ENCODE measurements at regions not wholly inside any gene's neighbourhood (a gene's known extent, or its start where the extent isn't known, plus 50 kb on each side); places are given as distances from the start of the nearest gene placed in this dataset.

GRCh38 chr2:58970365-58970764, 729.2 kb upstream of the FANCL start:
- TF ChIP-seq, protein P1, sequence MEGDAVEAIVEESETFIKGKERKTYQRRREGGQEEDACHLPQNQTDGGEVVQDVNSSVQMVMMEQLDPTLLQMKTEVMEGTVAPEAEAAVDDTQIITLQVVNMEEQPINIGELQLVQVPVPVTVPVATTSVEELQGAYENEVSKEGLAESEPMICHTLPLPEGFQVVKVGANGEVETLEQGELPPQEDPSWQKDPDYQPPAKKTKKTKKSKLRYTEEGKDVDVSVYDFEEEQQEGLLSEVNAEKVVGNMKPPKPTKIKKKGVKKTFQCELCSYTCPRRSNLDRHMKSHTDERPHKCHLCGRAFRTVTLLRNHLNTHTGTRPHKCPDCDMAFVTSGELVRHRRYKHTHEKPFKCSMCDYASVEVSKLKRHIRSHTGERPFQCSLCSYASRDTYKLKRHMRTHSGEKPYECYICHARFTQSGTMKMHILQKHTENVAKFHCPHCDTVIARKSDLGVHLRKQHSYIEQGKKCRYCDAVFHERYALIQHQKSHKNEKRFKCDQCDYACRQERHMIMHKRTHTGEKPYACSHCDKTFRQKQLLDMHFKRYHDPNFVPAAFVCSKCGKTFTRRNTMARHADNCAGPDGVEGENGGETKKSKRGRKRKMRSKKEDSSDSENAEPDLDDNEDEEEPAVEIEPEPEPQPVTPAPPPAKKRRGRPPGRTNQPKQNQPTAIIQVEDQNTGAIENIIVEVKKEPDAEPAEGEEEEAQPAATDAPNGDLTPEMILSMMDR (IDR thresholded peaks at IDR 0.05), result no peak
- TF ChIP-seq EZH2 (IDR thresholded peaks at IDR 0.05; ENCODE audit: borderline replicate concordance, insufficient read depth, low read depth, low read length, poor library complexity, severe bottlenecking), result no peak
